H9 (cell line): ENCODE measurements at regions not wholly inside any gene's neighbourhood (a gene's known extent, or its start where the extent isn't known, plus 50 kb on each side); places are given as distances from the start of the nearest gene placed in this dataset.

Source experiments
- DNase-seq: peaks from one replicate; pipeline ENCODE4 v3.0.0-alpha.2; 2017
- H2AFZ ChIP-seq: one replicate; pipeline ENCODE4 v1.6.1; 2013; ENCODE audit warnings: mild to moderate bottlenecking, low read length, control low read depth, moderate library complexity
- H2AK5ac ChIP-seq: 2 replicates; pipeline ENCODE4 v1.6.1; 2013; ENCODE audit warnings: low read length, control low read depth, mixed read lengths; ENCODE audit not compliant: insufficient read length
- H2BK120ac ChIP-seq: one replicate; pipeline ENCODE4 v1.6.1; 2013; ENCODE audit warnings: low read depth, mild to moderate bottlenecking, low read length, control low read depth, inconsistent platforms; ENCODE audit not compliant: poor library complexity, severe bottlenecking
- H2BK12ac ChIP-seq: 2 replicates; pipeline ENCODE4 v1.6.1; 2013; ENCODE audit warnings: low read length, control low read depth, mixed read lengths, low read depth; ENCODE audit not compliant: insufficient read length
- H2BK15ac ChIP-seq: 2 replicates; pipeline ENCODE4 v1.6.1; 2013; ENCODE audit warnings: low read depth, low read length, control low read depth
- H2BK20ac ChIP-seq: one replicate; pipeline ENCODE4 v1.6.1; 2013; ENCODE audit warnings: low read depth, mild to moderate bottlenecking, low read length, control low read depth, inconsistent platforms; ENCODE audit not compliant: poor library complexity, severe bottlenecking
- H2BK5ac ChIP-seq: 2 replicates; pipeline ENCODE4 v1.6.1; 2013; ENCODE audit warnings: low read length, control low read depth, mixed read lengths; ENCODE audit not compliant: insufficient read length
- H3K14ac ChIP-seq: 2 replicates; pipeline ENCODE4 v1.6.1; 2013; ENCODE audit warnings: low read length, control low read depth; ENCODE audit not compliant: insufficient read depth
- H3K18ac ChIP-seq: 2 replicates; pipeline ENCODE4 v1.6.1; 2013; ENCODE audit warnings: low read depth, mild to moderate bottlenecking, mixed read lengths, low read length, control low read depth; ENCODE audit not compliant: insufficient read length
- H3K23ac ChIP-seq: 2 replicates; pipeline ENCODE4 v1.6.1; 2013; ENCODE audit warnings: low read length, control low read depth, mixed read lengths, low read depth; ENCODE audit not compliant: insufficient read length
- H3K23me2 ChIP-seq: 2 replicates; pipeline ENCODE4 v1.6.1; 2013; ENCODE audit warnings: low read depth, mild to moderate bottlenecking, mixed read lengths, low read length, control low read depth; ENCODE audit not compliant: insufficient read length, poor library complexity, severe bottlenecking
- H3K27ac ChIP-seq: 2 replicates; pipeline ENCODE4 v1.5.1; 2013; ENCODE audit warnings: low read length, control low read depth, mixed read lengths, low read depth; ENCODE audit not compliant: insufficient read length
- H3K27me3 ChIP-seq: 2 replicates; pipeline ENCODE4 v1.6.1; 2013; ENCODE audit warnings: low read length, control low read depth, inconsistent platforms; ENCODE audit not compliant: insufficient read depth
- H3K4ac ChIP-seq: 2 replicates; pipeline ENCODE4 v1.6.1; 2013; ENCODE audit warnings: low read depth, mild to moderate bottlenecking, control low read depth, inconsistent platforms, low read length, moderate library complexity
- H3K4me1 ChIP-seq: 2 replicates; pipeline ENCODE4 v1.6.1; 2013; ENCODE audit warnings: low read length, control low read depth, inconsistent platforms; ENCODE audit not compliant: insufficient read depth
- H3K4me2 ChIP-seq: 2 replicates; pipeline ENCODE4 v1.6.1; 2013; ENCODE audit warnings: low read length, control low read depth, mixed read lengths; ENCODE audit not compliant: insufficient read length, insufficient read depth
- H3K56ac ChIP-seq: 2 replicates; pipeline ENCODE4 v1.6.1; 2013; ENCODE audit warnings: low read depth, mild to moderate bottlenecking, mixed read lengths, low read length, control low read depth; ENCODE audit not compliant: insufficient read length
- H3K79me1 ChIP-seq: 2 replicates; pipeline ENCODE4 v1.6.1; 2013; ENCODE audit warnings: low read depth, mild to moderate bottlenecking, moderate library complexity, low read length, control low read depth, inconsistent platforms; ENCODE audit not compliant: insufficient read depth, poor library complexity, severe bottlenecking
- H3K79me2 ChIP-seq: 2 replicates; pipeline ENCODE4 v1.6.1; 2013; ENCODE audit warnings: low read length, control low read depth, inconsistent platforms; ENCODE audit not compliant: insufficient read depth
- H3K9ac ChIP-seq: 2 replicates; pipeline ENCODE4 v1.6.1; 2013; ENCODE audit warnings: low read length, control low read depth, mixed read lengths; ENCODE audit not compliant: insufficient read length; ENCODE audit errors: extremely low read depth
- H3K9me3 ChIP-seq: one replicate; pipeline ENCODE4 v1.6.1; 2013; ENCODE audit warnings: low read depth, low read length, inconsistent platforms; ENCODE audit not compliant: control insufficient read depth
- H3T11ph ChIP-seq: one replicate; pipeline ENCODE4 v1.6.1; 2013; ENCODE audit warnings: mild to moderate bottlenecking, low read length, control low read depth, inconsistent platforms
- H4K20me1 ChIP-seq: one replicate; pipeline ENCODE4 v1.6.1; 2013; ENCODE audit not compliant: control insufficient read depth, insufficient read length, insufficient read depth
- H4K5ac ChIP-seq: 2 replicates; pipeline ENCODE4 v1.6.1; 2013; ENCODE audit warnings: low read depth, mild to moderate bottlenecking, mixed read lengths, low read length, control low read depth; ENCODE audit not compliant: insufficient read length
- H4K8ac ChIP-seq: replicated peaks from 2 replicates; pipeline ENCODE4 v1.6.1; 2013; ENCODE audit warnings: low read length, control low read depth, mixed read lengths, low read depth; ENCODE audit not compliant: insufficient read length
- H4K91ac ChIP-seq: 2 replicates; pipeline ENCODE4 v1.6.1; 2013; ENCODE audit warnings: low read depth, mild to moderate bottlenecking, moderate library complexity, mixed read lengths, low read length, control low read depth; ENCODE audit not compliant: insufficient read length
- H3K27ac Mint-ChIP-seq, 3 experiments: 2 replicates in 2 of 3; 3 replicates in 1 of 3; pipeline ENCODE4 v1.8.0; 2020 to 2021; ENCODE audit warnings: mixed read lengths in 3 of 3, mild to moderate bottlenecking in 1 of 3, moderate library complexity in 1 of 3
- H3K27me3 Mint-ChIP-seq: 2 replicates; pipeline ENCODE4 v1.8.0; 2021; ENCODE audit warnings: low read depth, mild to moderate bottlenecking, moderate library complexity, mixed read lengths
- H3K36me3 Mint-ChIP-seq, 3 experiments: 2 replicates in 2 of 3; 3 replicates in 1 of 3; pipeline ENCODE4 v1.8.0; 2020 to 2021; ENCODE audit warnings: low read depth in 3 of 3, mixed read lengths in 3 of 3; ENCODE audit not compliant: insufficient read depth in 1 of 3
- H3K4me1 Mint-ChIP-seq, 2 experiments: 2 replicates each; pipeline ENCODE4 v1.8.0; 2020; ENCODE audit warnings: mixed read lengths in 2 of 2
- H3K4me3 Mint-ChIP-seq, 2 experiments: 2 replicates in 1 of 2; 3 replicates in 1 of 2; pipeline ENCODE4 v1.8.0; 2020 to 2021; ENCODE audit warnings: mild to moderate bottlenecking in 2 of 2, mixed read lengths in 2 of 2, moderate library complexity in 1 of 2
- H3K9me3 Mint-ChIP-seq, 2 experiments: 2 replicates in 1 of 2; 3 replicates in 1 of 2; pipeline ENCODE4 v1.8.0; 2020; ENCODE audit warnings: mild to moderate bottlenecking in 2 of 2, mixed read lengths in 2 of 2, moderate library complexity in 1 of 2
- CTCF ChIP-seq: fragments of 200-600 bp; sonication (generic); conservative IDR thresholded peaks from 3 replicates; pipeline ENCODE4 v1.8.0; 2021; ENCODE audit warnings: antibody characterized with exemption, mild to moderate bottlenecking
- WGBS: extraction: QIAGEN DNeasy Blood & Tissue Kit; methylation state at CpG from one replicate; pipeline ENCODE4 v1.1.7; 2013; ENCODE audit warnings: missing lambda C conversion rate, low lambda C conversion rate, mixed read lengths; ENCODE audit not compliant: insufficient read length; ENCODE audit errors: extremely low coverage; 5-methylcytosine and 5-hydroxymethylcytosine counted together

GRCh38 chr6:28817808-28818145 is 106.0 kb downstream of the TRIM27 start:
- no peaks in the 10 kb centered on the region for H3K9me3 ChIP-seq
- H3K79me1 ChIP-seq, result no peaks in the 10 kb centered on the region
- H2AK5ac ChIP-seq, result no peak overlapping the region
- H3K27ac Mint-ChIP-seq, result no peak overlapping the region
- H3K56ac ChIP-seq, result no peak overlapping the region
- no peak overlapping the region for H3K9ac ChIP-seq
- H4K20me1 ChIP-seq, result no peaks in the 10 kb centered on the region
- no peak overlapping the region for H2BK20ac ChIP-seq
- H3K36me3 Mint-ChIP-seq, result no peaks in the 10 kb centered on the region
- no peak overlapping the region for H3K27ac ChIP-seq
- no peak overlapping the region for H4K5ac ChIP-seq
- peaks cover 0 to 3% of the 10 kb centered on the region in 2 experiments; a peak in 4 of 5 replicates for H3K9me3 Mint-ChIP-seq
- H3K18ac ChIP-seq, result no peak overlapping the region
- no CpG with 5 or more reads among the region's 7 CpGs for WGBS
- peaks cover 55% of the 10 kb centered on the region for H3K27me3 ChIP-seq
- no peak overlapping the region for H2BK120ac ChIP-seq
- H3K14ac ChIP-seq, result no peak overlapping the region
- H3K79me2 ChIP-seq, result no peaks in the 10 kb centered on the region
- H3K4me2 ChIP-seq, result peak overlapping the region; percentile 92
- H3K4me3 Mint-ChIP-seq, result peak overlapping the region; percentile 59 to 85
- peaks cover 10% of the 10 kb centered on the region for H3K23me2 ChIP-seq
- H3K4ac ChIP-seq, result no peak overlapping the region
- DNase-seq, result no peak
- H3K4me1 Mint-ChIP-seq, result peaks cover 26 to 47% of the 10 kb centered on the region in 2 experiments
- no peak overlapping the region for H3T11ph ChIP-seq
- no peak overlapping the region for H3K23ac ChIP-seq
- H3K27me3 Mint-ChIP-seq, result peaks cover 96% of the 10 kb centered on the region
- no peak overlapping the region for H4K91ac ChIP-seq
- H2BK5ac ChIP-seq, result no peak overlapping the region
- peaks cover 7% of the 10 kb centered on the region; the same call in 1 of the 2 replicates for H3K4me1 ChIP-seq
- H2AFZ ChIP-seq, result no peak overlapping the region
- H2BK15ac ChIP-seq, result no peak overlapping the region
- TF ChIP-seq CTCF, result no peak
- H4K8ac ChIP-seq, result no peak overlapping the region
- H2BK12ac ChIP-seq, result no peak overlapping the region
